ENCODE measurements at regions not wholly inside any gene's neighbourhood (a gene's known extent, or its start where the extent isn't known, plus 50 kb on each side); places are given as distances from the start of the nearest gene placed in this dataset.
"Not testable (repeated sequence)": the region's sequence is repeated elsewhere in the genome, so short reads cannot be mapped to it uniquely, and the experiment has no call there.

DNA sequence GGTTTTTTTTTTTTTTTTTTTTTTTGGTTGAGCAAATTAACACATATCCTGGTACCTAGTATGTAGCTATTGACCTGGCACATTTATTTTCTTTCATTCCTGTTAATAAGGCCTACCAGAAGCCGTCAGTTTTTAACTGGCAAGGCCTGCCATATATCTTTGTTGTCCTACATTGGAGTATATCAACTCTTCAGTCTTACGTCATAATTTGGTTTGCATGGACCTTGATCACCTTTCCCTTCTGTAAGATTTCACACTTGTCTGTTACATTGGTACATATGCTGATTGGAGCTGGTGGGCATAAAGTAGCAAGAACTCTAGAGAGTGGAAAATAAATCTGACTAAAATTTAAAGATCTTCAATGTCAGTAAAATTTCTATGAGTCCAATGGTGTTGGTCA lies 1658.0 kb downstream of the C4orf33 start:
- Histone ChIP-seq H3K4me2 (no peak overlapping the region), H3K9me2 (replicated peaks; ENCODE audit: insufficient read depth) (no peaks in the 10 kb centered on the region), H3K9me3 (ENCODE audit: low read depth) (no peaks in the 10 kb centered on the region), H3K27me3 (no peaks in the 10 kb centered on the region), H3K4me3 (no peak overlapping the region), H2AFZ (no peak overlapping the region), H3K27ac (no peak overlapping the region), H3K79me2 (no peaks in the 10 kb centered on the region), H3K4me1 (ENCODE audit: insufficient read depth) (no peaks in the 10 kb centered on the region), H4K20me1 (ENCODE audit: insufficient read depth, poor library complexity, severe bottlenecking) (no peaks in the 10 kb centered on the region), H3K36me3 (replicated peaks; ENCODE audit: insufficient read depth, low read depth) (no peaks in the 10 kb centered on the region)
- DNase-seq (ENCODE audit: low spot score): no peak
- TF ChIP-seq EZH2phosphoT487 (IDR thresholded peaks at IDR 0.05; ENCODE audit: low read depth, severe bottlenecking, unreplicated experiment) (no peak), EZH2 (IDR thresholded peaks at IDR 0.05; ENCODE audit: borderline replicate concordance) (no peak)
- TF ChIP-seq, protein P1, sequence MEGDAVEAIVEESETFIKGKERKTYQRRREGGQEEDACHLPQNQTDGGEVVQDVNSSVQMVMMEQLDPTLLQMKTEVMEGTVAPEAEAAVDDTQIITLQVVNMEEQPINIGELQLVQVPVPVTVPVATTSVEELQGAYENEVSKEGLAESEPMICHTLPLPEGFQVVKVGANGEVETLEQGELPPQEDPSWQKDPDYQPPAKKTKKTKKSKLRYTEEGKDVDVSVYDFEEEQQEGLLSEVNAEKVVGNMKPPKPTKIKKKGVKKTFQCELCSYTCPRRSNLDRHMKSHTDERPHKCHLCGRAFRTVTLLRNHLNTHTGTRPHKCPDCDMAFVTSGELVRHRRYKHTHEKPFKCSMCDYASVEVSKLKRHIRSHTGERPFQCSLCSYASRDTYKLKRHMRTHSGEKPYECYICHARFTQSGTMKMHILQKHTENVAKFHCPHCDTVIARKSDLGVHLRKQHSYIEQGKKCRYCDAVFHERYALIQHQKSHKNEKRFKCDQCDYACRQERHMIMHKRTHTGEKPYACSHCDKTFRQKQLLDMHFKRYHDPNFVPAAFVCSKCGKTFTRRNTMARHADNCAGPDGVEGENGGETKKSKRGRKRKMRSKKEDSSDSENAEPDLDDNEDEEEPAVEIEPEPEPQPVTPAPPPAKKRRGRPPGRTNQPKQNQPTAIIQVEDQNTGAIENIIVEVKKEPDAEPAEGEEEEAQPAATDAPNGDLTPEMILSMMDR (IDR thresholded peaks at IDR 0.05; ENCODE audit: poor library complexity): no peak
- 90% methylated on average over 2 of the region's 2 CpGs for WGBS (ENCODE audit: low lambda C conversion rate, missing lambda C conversion rate)

DNA sequence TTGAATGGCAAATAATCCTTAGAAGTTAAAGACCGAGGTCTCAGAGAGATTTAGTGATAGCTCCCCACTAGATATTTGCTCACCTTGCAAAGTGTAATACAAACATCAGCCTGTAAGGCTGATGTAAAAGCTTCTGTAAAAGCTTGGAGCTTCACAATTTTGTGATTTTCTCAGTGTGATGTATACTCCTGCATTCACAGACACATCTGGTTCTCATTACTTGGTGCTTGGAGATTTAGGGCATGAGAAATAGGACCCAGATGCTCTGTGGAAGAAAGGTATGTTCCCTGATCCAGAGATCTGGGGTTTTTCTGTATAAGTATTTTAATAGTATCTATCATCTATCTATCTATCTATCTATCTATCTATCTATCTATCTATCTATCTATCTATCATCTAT lies 1664.3 kb downstream of the C4orf33 start:
- H4K20me1 ChIP-seq (ENCODE audit: insufficient read depth, poor library complexity, severe bottlenecking): no peaks in the 10 kb centered on the region
- 4% methylated on average over 1 of the region's 1 CpG for WGBS (ENCODE audit: low lambda C conversion rate, missing lambda C conversion rate)
- H3K9me3 ChIP-seq (ENCODE audit: low read depth): no peaks in the 10 kb centered on the region
- H3K36me3 ChIP-seq (replicated peaks; ENCODE audit: insufficient read depth, low read depth): no peaks in the 10 kb centered on the region
- H3K9me2 ChIP-seq (replicated peaks; ENCODE audit: insufficient read depth): no peaks in the 10 kb centered on the region
- H3K27ac ChIP-seq: no peak overlapping the region
- H3K79me2 ChIP-seq: no peaks in the 10 kb centered on the region
- no peak overlapping the region for H3K4me3 ChIP-seq
- DNase-seq (ENCODE audit: low spot score): no peak
- H2AFZ ChIP-seq: no peak overlapping the region
- TF ChIP-seq, protein P1 (IDR thresholded peaks at IDR 0.05; ENCODE audit: poor library complexity): no peak
- no peak for TF ChIP-seq EZH2phosphoT487 (IDR thresholded peaks at IDR 0.05; ENCODE audit: low read depth, severe bottlenecking, unreplicated experiment)
- no peak for TF ChIP-seq EZH2 (IDR thresholded peaks at IDR 0.05; ENCODE audit: borderline replicate concordance)
- no peak overlapping the region for H3K4me2 ChIP-seq
- H3K27me3 ChIP-seq: no peaks in the 10 kb centered on the region
- no peaks in the 10 kb centered on the region for H3K4me1 ChIP-seq (ENCODE audit: insufficient read depth)

DNA sequence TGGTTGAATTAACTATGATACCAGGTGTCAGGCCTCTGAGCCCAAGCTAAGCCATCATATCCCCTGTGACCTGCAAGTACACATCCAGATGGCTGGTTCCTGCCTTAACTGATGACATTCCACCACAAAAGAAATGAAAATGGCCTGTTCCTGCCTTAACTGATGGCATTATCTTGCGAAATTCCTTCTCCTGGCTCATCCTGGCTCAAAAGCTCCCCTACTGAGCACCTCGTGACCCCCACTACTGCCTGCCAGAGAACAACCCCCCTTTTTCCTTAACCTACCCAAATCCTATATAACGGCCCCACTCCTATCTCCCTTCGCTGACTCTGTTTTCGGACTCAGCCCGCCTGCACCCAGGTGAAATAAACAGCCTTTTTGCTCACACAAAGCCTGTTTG lies 1671.4 kb downstream of the C4orf33 start:
- not testable (repeated sequence) for H3K79me2 ChIP-seq; H3K9me3 ChIP-seq (ENCODE audit: low read depth); H2AFZ ChIP-seq; H3K4me1 ChIP-seq (ENCODE audit: insufficient read depth); H4K20me1 ChIP-seq (ENCODE audit: insufficient read depth, poor library complexity, severe bottlenecking); H3K27ac ChIP-seq; H3K27me3 ChIP-seq; DNase-seq (ENCODE audit: low spot score); H3K4me2 ChIP-seq; H3K4me3 ChIP-seq; H3K36me3 ChIP-seq (replicated peaks; ENCODE audit: insufficient read depth, low read depth); H3K9me2 ChIP-seq (replicated peaks; ENCODE audit: insufficient read depth)
- whole genome bisulfite sequencing (ENCODE audit: low lambda C conversion rate, missing lambda C conversion rate): 95% methylated on average over 6 of the region's 6 CpGs

- 66% methylated on average over 3 of the region's 3 CpGs for WGBS (ENCODE audit: low lambda C conversion rate, missing lambda C conversion rate)
- not testable (repeated sequence) for H3K9me2 ChIP-seq (replicated peaks; ENCODE audit: insufficient read depth); H3K79me2 ChIP-seq; H3K4me2 ChIP-seq; H3K4me3 ChIP-seq; H4K20me1 ChIP-seq (ENCODE audit: insufficient read depth, poor library complexity, severe bottlenecking); DNase-seq (ENCODE audit: low spot score); H3K36me3 ChIP-seq (replicated peaks; ENCODE audit: insufficient read depth, low read depth); H3K27ac ChIP-seq; H3K4me1 ChIP-seq (ENCODE audit: insufficient read depth); H2AFZ ChIP-seq; H3K27me3 ChIP-seq; H3K9me3 ChIP-seq (ENCODE audit: low read depth)
Measured at GRCh38 chr4:130772966-130773365, 1677.0 kb downstream of the C4orf33 start.

GRCh38 chr4:130808492-130808891 lies 1712.5 kb downstream of the C4orf33 start:
- Histone ChIP-seq H3K4me2 (no peak overlapping the region), H3K36me3 (replicated peaks; ENCODE audit: insufficient read depth, low read depth) (no peaks in the 10 kb centered on the region), H3K27me3 (no peaks in the 10 kb centered on the region), H4K20me1 (ENCODE audit: insufficient read depth, poor library complexity, severe bottlenecking) (no peaks in the 10 kb centered on the region), H3K4me3 (no peak overlapping the region), H2AFZ (no peak overlapping the region), H3K27ac (no peak overlapping the region), H3K9me3 (ENCODE audit: low read depth) (no peaks in the 10 kb centered on the region), H3K9me2 (replicated peaks; ENCODE audit: insufficient read depth) (no peaks in the 10 kb centered on the region), H3K79me2 (no peaks in the 10 kb centered on the region), H3K4me1 (ENCODE audit: insufficient read depth) (no peaks in the 10 kb centered on the region)
- TF ChIP-seq EZH2phosphoT487 (IDR thresholded peaks at IDR 0.05; ENCODE audit: low read depth, severe bottlenecking, unreplicated experiment) (no peak), EZH2 (IDR thresholded peaks at IDR 0.05; ENCODE audit: borderline replicate concordance) (no peak)
- TF ChIP-seq, protein P1 (IDR thresholded peaks at IDR 0.05; ENCODE audit: poor library complexity): peak; percentile 57
- 57% methylated on average over 3 of the region's 3 CpGs for WGBS (ENCODE audit: low lambda C conversion rate, missing lambda C conversion rate)
- no peak for DNase-seq (ENCODE audit: low spot score)

All from hepatocyte (in vitro differentiated cells).